ENCODE measurements at regions not wholly inside any gene's neighbourhood (a gene's known extent, or its start where the extent isn't known, plus 50 kb on each side); places are given as distances from the start of the nearest gene placed in this dataset.
"Not testable (repeated sequence)": the region's sequence is repeated elsewhere in the genome, so short reads cannot be mapped to it uniquely, and the experiment has no call there.

GRCh38 chr11:92104349-92104748 is 120.3 kb upstream of the FAT3 start:
- intact Hi-C loops (cut with micrococcal nuclease): no loop called here
- Mint-ChIP-seq H3K27me3 (ENCODE audit: low read depth) (no peaks in the 10 kb centered on the region), H3K36me3 (ENCODE audit: low read depth) (no peaks in the 10 kb centered on the region), H3K9me3 (no peaks in the 10 kb centered on the region), H3K27ac (no peak overlapping the region), H3K4me3 (ENCODE audit: low read depth) (no peak overlapping the region), H3K4me1 (ENCODE audit: low read depth) (no peaks in the 10 kb centered on the region)
- DNase-seq (ENCODE audit: low spot score): no peak

- intact Hi-C loops (cut with micrococcal nuclease): no loop called here
- Mint-ChIP-seq H3K4me1 (ENCODE audit: low read depth) (no peaks in the 10 kb centered on the region), H3K36me3 (ENCODE audit: low read depth) (no peaks in the 10 kb centered on the region), H3K27me3 (ENCODE audit: low read depth) (no peaks in the 10 kb centered on the region), H3K27ac (no peak overlapping the region), H3K9me3 (peaks cover 4% of the 10 kb centered on the region), H3K4me3 (ENCODE audit: low read depth) (no peak overlapping the region)
- DNase-seq (ENCODE audit: low spot score): no peak
Measured at GRCh38 chr11:92101920-92102319, 122.7 kb upstream of the FAT3 start.

GRCh38 chr11:92099183-92099582 is 125.4 kb upstream of the FAT3 start:
- H3K27ac Mint-ChIP-seq: no peak overlapping the region

GRCh38 chr11:92098172-92098571 is 126.4 kb upstream of the FAT3 start:
- DNase-seq (ENCODE audit: low spot score): no peak
- Mint-ChIP-seq H3K4me1 (ENCODE audit: low read depth) (no peaks in the 10 kb centered on the region), H3K27me3 (ENCODE audit: low read depth) (no peaks in the 10 kb centered on the region), H3K27ac (no peak overlapping the region), H3K36me3 (ENCODE audit: low read depth) (no peaks in the 10 kb centered on the region), H3K4me3 (ENCODE audit: low read depth) (no peak overlapping the region), H3K9me3 (peaks cover 11% of the 10 kb centered on the region)
- intact Hi-C loops (cut with micrococcal nuclease): no loop called here

More at GRCh38 chr11:92099183-92099582, 125.4 kb upstream of the FAT3 start:
- Mint-ChIP-seq H3K27me3 (ENCODE audit: low read depth) (no peaks in the 10 kb centered on the region), H3K4me3 (ENCODE audit: low read depth) (no peak overlapping the region), H3K9me3 (peaks cover 6% of the 10 kb centered on the region), H3K36me3 (ENCODE audit: low read depth) (no peaks in the 10 kb centered on the region), H3K4me1 (ENCODE audit: low read depth) (no peaks in the 10 kb centered on the region)
- no peak for DNase-seq (ENCODE audit: low spot score)
- intact Hi-C loops (cut with micrococcal nuclease): no loop called here

GRCh38 chr11:92087725-92088537 is 136.7 kb upstream of the FAT3 start:
- Mint-ChIP-seq H3K27me3 (ENCODE audit: low read depth) (no peaks in the 10 kb centered on the region), H3K36me3 (ENCODE audit: low read depth) (no peaks in the 10 kb centered on the region), H3K9me3 (peaks cover 25% of the 10 kb centered on the region), H3K27ac (no peak overlapping the region), H3K4me1 (ENCODE audit: low read depth) (no peaks in the 10 kb centered on the region), H3K4me3 (ENCODE audit: low read depth) (no peak overlapping the region)
- intact Hi-C loops (cut with micrococcal nuclease): no loop called here
- DNase-seq (ENCODE audit: low spot score): no peak

GRCh38 chr11:92083123-92083522 is 141.5 kb upstream of the FAT3 start:
- H3K4me3 Mint-ChIP-seq (ENCODE audit: low read depth): no peak overlapping the region
- H3K27me3 Mint-ChIP-seq (ENCODE audit: low read depth): no peaks in the 10 kb centered on the region
- DNase-seq (ENCODE audit: low spot score): no peak
- no peaks in the 10 kb centered on the region for H3K4me1 Mint-ChIP-seq (ENCODE audit: low read depth)
- no peak overlapping the region for H3K27ac Mint-ChIP-seq
- no peaks in the 10 kb centered on the region for H3K36me3 Mint-ChIP-seq (ENCODE audit: low read depth)
- intact Hi-C loops (cut with micrococcal nuclease): no loop called here
- H3K9me3 Mint-ChIP-seq: peaks cover 9% of the 10 kb centered on the region

- Mint-ChIP-seq H3K9me3 (peaks cover 9% of the 10 kb centered on the region), H3K4me1 (ENCODE audit: low read depth) (no peaks in the 10 kb centered on the region), H3K27ac (no peak overlapping the region), H3K36me3 (ENCODE audit: low read depth) (no peaks in the 10 kb centered on the region), H3K27me3 (ENCODE audit: low read depth) (no peaks in the 10 kb centered on the region), H3K4me3 (ENCODE audit: low read depth) (no peak overlapping the region)
- DNase-seq (ENCODE audit: low spot score): no peak
- intact Hi-C loops (cut with micrococcal nuclease): no loop called here
Measured at GRCh38 chr11:92082652-92083051, 142.0 kb upstream of the FAT3 start.

GRCh38 chr11:92074498-92074897 is 150.1 kb upstream of the FAT3 start:
- H3K4me3 Mint-ChIP-seq (ENCODE audit: low read depth); DNase-seq (ENCODE audit: low spot score); H3K36me3 Mint-ChIP-seq (ENCODE audit: low read depth); H3K27ac Mint-ChIP-seq; H3K4me1 Mint-ChIP-seq (ENCODE audit: low read depth); intact Hi-C loops (cut with micrococcal nuclease); H3K27me3 Mint-ChIP-seq (ENCODE audit: low read depth): not testable (repeated sequence)
- H3K9me3 Mint-ChIP-seq: peaks cover 19% of the 10 kb centered on the region

- Mint-ChIP-seq H3K27ac (no peak overlapping the region), H3K4me3 (ENCODE audit: low read depth) (no peak overlapping the region), H3K9me3 (peaks cover 19% of the 10 kb centered on the region), H3K4me1 (ENCODE audit: low read depth) (no peaks in the 10 kb centered on the region), H3K27me3 (ENCODE audit: low read depth) (no peaks in the 10 kb centered on the region), H3K36me3 (ENCODE audit: low read depth) (no peaks in the 10 kb centered on the region)
- intact Hi-C loops (cut with micrococcal nuclease): no loop called here
- no peak for DNase-seq (ENCODE audit: low spot score)
Measured at GRCh38 chr11:92071660-92072059, 153.0 kb upstream of the FAT3 start.

- no peak for DNase-seq (ENCODE audit: low spot score)
- H3K27me3 Mint-ChIP-seq (ENCODE audit: low read depth): no peaks in the 10 kb centered on the region
- intact Hi-C loops (cut with micrococcal nuclease): no loop called here
- no peaks in the 10 kb centered on the region for H3K36me3 Mint-ChIP-seq (ENCODE audit: low read depth)
- H3K4me3 Mint-ChIP-seq (ENCODE audit: low read depth): no peak overlapping the region
- no peak overlapping the region for H3K27ac Mint-ChIP-seq
- peaks cover 19% of the 10 kb centered on the region for H3K9me3 Mint-ChIP-seq
- H3K4me1 Mint-ChIP-seq (ENCODE audit: low read depth): no peaks in the 10 kb centered on the region
Measured at GRCh38 chr11:92070026-92070889, 154.4 kb upstream of the FAT3 start.

GRCh38 chr11:92067016-92067415 is 157.6 kb upstream of the FAT3 start:
- Mint-ChIP-seq H3K36me3 (ENCODE audit: low read depth) (no peaks in the 10 kb centered on the region), H3K4me3 (ENCODE audit: low read depth) (no peak overlapping the region), H3K27ac (no peak overlapping the region), H3K27me3 (ENCODE audit: low read depth) (no peaks in the 10 kb centered on the region), H3K9me3 (peaks cover 15% of the 10 kb centered on the region), H3K4me1 (ENCODE audit: low read depth) (no peaks in the 10 kb centered on the region)
- DNase-seq (ENCODE audit: low spot score): no peak
- intact Hi-C loops (cut with micrococcal nuclease): no loop called here

- no peak overlapping the region for H3K4me3 Mint-ChIP-seq (ENCODE audit: low read depth)
- intact Hi-C loops (cut with micrococcal nuclease): no loop called here
- H3K27me3 Mint-ChIP-seq (ENCODE audit: low read depth): no peaks in the 10 kb centered on the region
- H3K4me1 Mint-ChIP-seq (ENCODE audit: low read depth): no peaks in the 10 kb centered on the region
- DNase-seq (ENCODE audit: low spot score): no peak
- no peak overlapping the region for H3K27ac Mint-ChIP-seq
- H3K9me3 Mint-ChIP-seq: peaks cover 4% of the 10 kb centered on the region
- no peaks in the 10 kb centered on the region for H3K36me3 Mint-ChIP-seq (ENCODE audit: low read depth)
Measured at GRCh38 chr11:92061456-92062062, 163.1 kb upstream of the FAT3 start.
